ENCODE measurements at regions not wholly inside any gene's neighbourhood (a gene's known extent, or its start where the extent isn't known, plus 50 kb on each side); places are given as distances from the start of the nearest gene placed in this dataset.
"Not testable (repeated sequence)": the region's sequence is repeated elsewhere in the genome, so short reads cannot be mapped to it uniquely, and the experiment has no call there.

GRCh38 chr15:39400002-39400401, 180.9 kb upstream of the THBS1 start:
- no peak for DNase-seq (ENCODE audit: extremely low read depth, low read depth, low spot score)

GRCh38 chr15:39400821-39401550, 179.9 kb upstream of the THBS1 start:
- no peak for DNase-seq (ENCODE audit: extremely low read depth, low read depth, low spot score)

- DNase-seq (ENCODE audit: extremely low read depth, low read depth, low spot score), result peak; percentile 29
Observed at GRCh38 chr15:39403640-39404117, 177.2 kb upstream of the THBS1 start.

- peak; percentile 36 for DNase-seq (ENCODE audit: extremely low read depth, low read depth, low spot score)
Observed at GRCh38 chr15:39404767-39405181, 176.1 kb upstream of the THBS1 start.

- no peak for DNase-seq (ENCODE audit: extremely low read depth, low read depth, low spot score)
Observed at GRCh38 chr15:39406485-39406884, 174.4 kb upstream of the THBS1 start.

- no peak for DNase-seq (ENCODE audit: extremely low read depth, low read depth, low spot score)
Observed at GRCh38 chr15:39407116-39407515, 173.8 kb upstream of the THBS1 start.

GRCh38 chr15:39409876-39410530, 170.9 kb upstream of the THBS1 start:
- no peak for DNase-seq (ENCODE audit: extremely low read depth, low read depth, low spot score)

- DNase-seq (ENCODE audit: extremely low read depth, low read depth, low spot score), result no peak
Observed at GRCh38 chr15:39411102-39411989, 169.5 kb upstream of the THBS1 start.

GRCh38 chr15:39413558-39413957, 167.3 kb upstream of the THBS1 start:
- no peak for DNase-seq (ENCODE audit: extremely low read depth, low read depth, low spot score)

- no peak for DNase-seq (ENCODE audit: extremely low read depth, low read depth, low spot score)
Observed at GRCh38 chr15:39414201-39414600, 166.7 kb upstream of the THBS1 start.

- DNase-seq (ENCODE audit: extremely low read depth, low read depth, low spot score), result no peak
Observed at GRCh38 chr15:39415634-39416033, 165.2 kb upstream of the THBS1 start.

GRCh38 chr15:39416258-39416657, 164.6 kb upstream of the THBS1 start:
- no peak for DNase-seq (ENCODE audit: extremely low read depth, low read depth, low spot score)

- DNase-seq (ENCODE audit: extremely low read depth, low read depth, low spot score), result no peak
Observed at GRCh38 chr15:39417366-39418134, 163.3 kb upstream of the THBS1 start.

GRCh38 chr15:39419651-39420050, 161.2 kb upstream of the THBS1 start:
- DNase-seq (ENCODE audit: extremely low read depth, low read depth, low spot score), result no peak

- not testable (repeated sequence) for DNase-seq (ENCODE audit: extremely low read depth, low read depth, low spot score)
Observed at GRCh38 chr15:39420123-39420852, 160.6 kb upstream of the THBS1 start.

GRCh38 chr15:39420853-39421192, 160.1 kb upstream of the THBS1 start:
- DNase-seq (ENCODE audit: extremely low read depth, low read depth, low spot score), result not testable (repeated sequence)

- no peak for DNase-seq (ENCODE audit: extremely low read depth, low read depth, low spot score)
Observed at GRCh38 chr15:39426552-39427532, 154.0 kb upstream of the THBS1 start.

GRCh38 chr15:39427705-39428104, 153.2 kb upstream of the THBS1 start:
- no peak for DNase-seq (ENCODE audit: extremely low read depth, low read depth, low spot score)

- peak; percentile 98 for DNase-seq (ENCODE audit: extremely low read depth, low read depth, low spot score)
Observed at GRCh38 chr15:39429898-39430357, 151.0 kb upstream of the THBS1 start.
